ENCODE measurements at regions not wholly inside any gene's neighbourhood (a gene's known extent, or its start where the extent isn't known, plus 50 kb on each side); places are given as distances from the start of the nearest gene placed in this dataset.

GRCh38 chr13:73417012-73417615 is 358.3 kb downstream of the KLF5 start:
- no peak for DNase-seq

- no peak for DNase-seq
Observed at GRCh38 chr13:73416093-73416492, 357.3 kb downstream of the KLF5 start.

GRCh38 chr13:73413656-73414055 is 354.9 kb downstream of the KLF5 start:
- DNase-seq = no peak

- DNase-seq = no peak
Observed at GRCh38 chr13:73412933-73413332, 354.1 kb downstream of the KLF5 start.

GRCh38 chr13:73411067-73411809 is 352.4 kb downstream of the KLF5 start:
- DNase-seq = no peak

DNA sequence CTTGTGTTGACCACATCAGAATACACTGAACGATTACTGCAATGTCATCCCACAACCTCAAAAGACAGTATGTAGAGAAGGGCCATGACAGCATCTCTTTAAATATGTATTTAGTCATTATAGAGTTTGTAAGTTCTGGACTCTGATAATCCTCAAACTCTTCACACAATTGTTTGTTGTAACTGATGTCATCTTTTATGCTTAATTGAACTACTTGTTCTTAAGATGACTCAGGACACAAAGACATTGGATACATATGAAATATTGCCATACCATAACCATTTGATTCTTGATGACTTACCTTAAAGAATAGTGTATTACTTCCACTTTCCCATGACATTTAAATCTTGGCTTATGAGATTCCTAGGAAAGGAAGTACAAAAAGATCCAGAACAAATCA is 347.6 kb downstream of the KLF5 start:
- DNase-seq = no peak

DNA sequence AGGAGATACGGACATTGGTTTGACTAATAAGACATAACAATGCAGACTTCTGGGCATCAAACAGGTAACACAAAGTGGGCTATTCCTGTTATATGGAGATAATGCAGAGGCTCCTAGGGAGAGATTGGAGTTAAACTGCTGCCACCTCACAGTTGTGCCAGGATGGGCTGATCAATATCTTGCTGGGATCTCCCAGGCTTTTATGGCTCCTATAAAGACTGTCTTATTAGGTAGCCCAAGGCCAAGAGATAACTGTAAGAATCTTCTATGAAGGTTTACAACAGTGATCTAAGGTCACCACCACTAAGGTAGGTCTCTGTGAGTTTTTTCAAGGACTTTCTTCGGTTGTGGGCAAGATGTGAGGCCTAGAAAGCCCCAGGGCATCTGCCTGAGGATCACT is 345.8 kb downstream of the KLF5 start:
- no peak for DNase-seq

GRCh38 chr13:73403355-73404120 is 344.7 kb downstream of the KLF5 start:
- no peak for DNase-seq

GRCh38 chr13:73401769-73402168 is 343.0 kb downstream of the KLF5 start:
- DNase-seq = no peak

GRCh38 chr13:73399347-73400216 is 340.8 kb downstream of the KLF5 start:
- no peak for DNase-seq

- no peak for DNase-seq
Observed at GRCh38 chr13:73397496-73398305, 338.9 kb downstream of the KLF5 start.

- no peak for DNase-seq
Observed at GRCh38 chr13:73394066-73394465, 335.3 kb downstream of the KLF5 start.

DNA sequence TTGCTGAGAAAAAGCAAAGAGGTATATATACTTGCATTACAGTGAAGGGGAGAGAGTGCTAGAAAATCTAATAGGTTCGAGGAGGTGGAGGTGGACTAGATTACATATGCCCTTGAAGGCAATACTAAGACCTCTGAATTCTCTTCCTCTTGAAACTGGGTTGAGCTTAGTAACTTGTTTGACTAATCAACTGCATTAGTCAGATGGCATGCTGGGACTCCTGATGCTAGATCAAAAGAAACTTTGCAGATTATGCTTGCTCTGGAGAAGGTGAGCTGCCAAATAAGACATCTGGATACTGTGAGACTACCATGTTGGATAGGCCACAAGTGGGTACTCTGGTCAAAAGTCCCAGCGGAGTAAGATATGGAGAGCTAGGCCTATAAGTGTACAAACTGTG is 331.3 kb downstream of the KLF5 start:
- DNase-seq = no peak

DNA sequence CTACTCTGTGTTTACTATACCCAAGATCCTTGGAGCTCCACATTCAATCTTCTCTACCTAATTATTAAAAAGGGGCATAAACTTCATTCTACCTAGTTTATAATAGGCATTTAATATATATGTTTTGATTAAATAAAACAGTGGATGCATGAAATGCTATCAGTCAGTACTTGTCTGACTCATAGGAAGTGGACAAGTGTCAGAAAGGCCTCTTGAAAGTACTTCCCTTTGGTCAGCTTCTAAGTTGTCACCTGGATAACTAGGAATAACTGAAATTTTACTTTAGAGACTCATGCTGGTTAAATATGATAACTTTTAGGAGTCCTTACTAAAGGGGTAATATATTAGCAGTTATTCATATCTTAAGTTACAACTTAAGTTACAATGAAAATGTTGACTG is 329.8 kb downstream of the KLF5 start:
- DNase-seq = no peak

DNA sequence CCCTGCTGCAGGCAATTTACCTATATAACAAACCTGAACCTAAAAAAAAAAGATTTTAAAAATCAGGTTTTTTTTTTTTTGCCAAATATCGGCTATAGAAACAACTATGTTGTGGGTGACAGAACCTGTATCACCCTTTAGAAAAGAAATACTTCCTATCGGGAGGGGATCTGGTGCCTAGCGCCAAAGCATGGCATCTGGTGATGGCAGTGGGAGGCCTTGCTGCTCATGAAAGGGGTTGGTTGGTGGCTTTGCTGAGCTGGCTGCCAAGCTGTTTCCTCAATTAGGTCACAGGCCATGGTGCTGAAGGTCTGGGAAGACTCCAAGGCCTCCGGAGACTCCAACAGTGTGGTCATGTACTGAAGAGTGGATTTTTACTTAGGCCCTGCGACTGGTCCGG is 328.5 kb downstream of the KLF5 start:
- no peak for DNase-seq

DNA sequence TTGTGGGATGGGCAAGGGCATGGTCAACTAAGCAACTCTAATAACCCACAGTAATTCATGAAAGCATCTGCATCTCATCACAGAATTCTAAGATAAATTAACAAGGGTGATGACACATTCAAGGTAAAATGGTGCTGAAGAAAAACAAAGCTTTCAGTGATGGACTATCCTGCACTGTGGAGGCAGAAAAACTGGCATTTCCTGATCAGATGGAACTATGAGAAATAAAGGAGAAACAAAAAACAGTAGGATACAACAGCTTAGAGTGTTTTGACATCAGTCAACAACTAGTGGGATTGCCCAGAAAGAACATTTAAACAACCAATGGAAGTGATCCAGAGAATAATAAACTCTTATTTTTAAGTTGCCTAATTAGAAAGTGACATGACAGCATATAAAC is 327.0 kb downstream of the KLF5 start:
- DNase-seq = no peak

GRCh38 chr13:73372666-73373627 is 314.1 kb downstream of the KLF5 start:
- no peak for DNase-seq

GRCh38 chr13:73370066-73370465 is 311.3 kb downstream of the KLF5 start:
- DNase-seq = no peak

DNA sequence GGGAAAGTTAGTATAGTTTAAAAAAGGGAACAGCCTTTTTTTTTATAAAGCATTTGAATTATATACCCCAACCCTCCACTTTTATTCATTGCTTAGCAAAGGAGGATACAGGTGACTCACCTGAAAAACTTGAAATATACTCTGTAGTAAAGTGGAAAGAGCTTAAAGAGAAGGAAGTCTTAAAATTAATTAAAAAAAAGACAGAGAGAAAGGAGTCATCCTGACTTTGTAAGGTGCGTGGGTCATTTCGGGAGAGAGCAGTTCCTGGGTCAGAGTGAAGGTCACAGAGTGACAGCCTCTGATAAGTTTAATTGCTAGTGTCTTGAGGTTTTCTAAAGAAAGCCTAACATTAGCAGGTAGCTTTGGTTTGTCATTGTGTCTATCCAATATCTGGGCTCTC is 310.3 kb downstream of the KLF5 start:
- DNase-seq = no peak

- no peak for DNase-seq
Observed at GRCh38 chr13:73368608-73369007, 309.8 kb downstream of the KLF5 start.

DNA sequence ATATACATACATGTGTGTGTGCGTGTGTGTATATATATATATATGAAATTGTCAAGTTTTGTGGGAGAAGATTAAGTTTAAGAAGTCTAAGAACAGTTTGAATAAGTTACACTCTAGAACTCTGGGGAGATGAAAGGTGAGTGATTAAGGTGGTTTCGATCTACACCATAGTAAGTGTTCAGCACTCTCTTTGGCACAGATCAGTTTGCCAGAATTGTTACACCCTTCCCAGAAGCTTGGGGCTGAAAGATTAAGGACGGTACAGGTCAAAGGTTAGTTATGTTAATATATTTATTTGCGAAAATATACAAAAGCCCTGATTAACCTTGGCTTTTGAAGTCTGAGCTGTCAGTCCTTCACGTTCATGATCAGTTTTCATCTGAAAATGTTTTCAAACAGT is 309.1 kb downstream of the KLF5 start:
- no peak for DNase-seq
